Activated CD8-positive, alpha-beta memory T cell treated with anti-CD3 and anti-CD28 coated beads for 36 hours (primary cell): ENCODE measurements at regions not wholly inside any gene's neighbourhood (a gene's known extent, or its start where the extent isn't known, plus 50 kb on each side); places are given as distances from the start of the nearest gene placed in this dataset.

ENCODE experiments used
- CTCF ChIA-PET: fragments of 350-600 bp; sonication (Branson Sonifier 250); formaldehyde crosslinking; loops from one replicate; lab custom pipeline; 2021; ENCODE audit warnings: antibody characterized with exemption; lab: Charles Lee
- POLR2A ChIA-PET: fragments of 350-600 bp; sonication (Branson Sonifier 250); formaldehyde crosslinking; loops from one replicate; lab custom pipeline; 2021; ENCODE audit warnings: antibody characterized with exemption; lab: Charles Lee

DNA sequence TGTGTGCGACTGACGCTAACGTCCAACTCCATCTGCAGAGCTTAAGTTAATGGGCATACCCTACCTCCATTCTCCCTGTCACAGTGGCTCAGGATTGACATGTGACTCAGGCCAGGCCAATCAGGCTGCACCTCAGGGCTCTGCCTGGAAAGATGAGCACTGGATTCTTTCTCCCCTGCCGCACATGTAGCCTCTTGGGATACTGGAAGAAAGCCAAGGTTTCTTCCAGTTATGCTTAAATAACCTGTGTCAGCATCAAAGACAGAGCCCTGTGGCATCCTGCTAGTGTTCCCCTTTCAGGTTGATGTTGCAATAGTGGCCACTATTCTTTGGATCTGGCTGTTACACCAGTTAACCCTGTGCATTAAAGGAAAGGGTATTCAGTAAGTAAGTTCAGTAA lies 55.0 kb upstream of the SYT6 start:
- CTCF ChIA-PET, result no interaction called here

DNA sequence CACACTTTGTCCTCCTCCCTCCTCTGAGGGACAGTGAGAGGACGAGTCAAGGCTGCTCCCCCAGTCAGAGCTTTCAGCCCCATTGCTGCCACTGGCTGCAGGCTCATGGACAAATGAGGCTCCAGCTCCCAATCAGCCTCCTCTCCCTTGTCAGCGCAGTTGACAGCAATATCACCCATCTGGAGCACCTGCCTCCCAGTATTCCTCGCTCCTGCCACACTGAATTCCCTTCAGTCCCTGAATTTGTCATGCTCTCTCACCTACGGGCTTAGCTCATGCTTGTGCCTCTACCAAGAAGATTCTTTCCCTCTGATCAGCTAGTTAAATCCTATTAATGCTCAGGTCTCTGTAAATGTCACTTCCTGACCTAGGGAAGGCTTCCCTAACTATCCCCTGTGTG lies 54.4 kb upstream of the SYT6 start:
- ChIA-PET CTCF (no interaction called here), POLR2A (no interaction called here)

More for the DNA sequence above, 55.0 kb upstream of the SYT6 start:
- POLR2A ChIA-PET, result no interaction called here

DNA sequence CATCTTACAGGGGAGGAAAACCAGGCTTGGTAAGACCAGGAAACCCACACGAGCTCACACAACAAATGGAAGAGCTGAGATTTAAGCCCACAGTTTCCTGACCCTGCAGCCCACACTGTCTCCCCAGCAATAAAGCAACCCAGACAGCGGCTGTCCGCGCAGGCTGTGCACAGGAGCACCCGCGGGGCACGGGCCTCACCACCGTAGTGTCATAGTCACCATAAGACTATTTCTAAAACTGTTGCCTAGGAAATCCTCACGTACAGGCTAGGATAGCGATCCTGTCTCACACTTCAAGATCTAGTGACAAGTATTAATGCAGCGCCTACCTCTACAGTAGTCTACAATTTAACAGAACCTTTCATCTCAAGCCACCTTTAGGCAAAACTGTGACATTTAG lies 54.0 kb upstream of the SYT6 start:
- ChIA-PET POLR2A (no interaction called here), CTCF (no interaction called here)

DNA sequence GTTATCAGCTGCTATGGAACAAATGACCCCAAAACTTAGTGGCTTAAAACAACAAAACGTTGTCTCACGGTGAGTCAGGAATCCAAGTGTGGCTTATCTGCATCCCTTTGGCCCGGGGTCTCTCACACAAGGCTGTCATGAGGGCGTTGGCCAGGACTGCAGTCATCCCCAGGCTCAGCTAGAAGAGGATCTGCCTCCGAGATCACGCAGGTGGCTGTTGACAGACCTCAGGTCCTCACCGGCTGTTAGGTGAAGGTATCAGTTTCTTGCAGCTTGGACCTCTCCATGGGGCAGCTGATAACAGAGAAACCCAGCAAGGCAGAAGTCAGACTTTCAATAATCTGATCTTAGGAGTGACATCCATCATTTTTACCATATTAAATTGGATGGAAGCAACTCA lies 52.7 kb upstream of the SYT6 start:
- CTCF ChIA-PET, result no interaction called here

DNA sequence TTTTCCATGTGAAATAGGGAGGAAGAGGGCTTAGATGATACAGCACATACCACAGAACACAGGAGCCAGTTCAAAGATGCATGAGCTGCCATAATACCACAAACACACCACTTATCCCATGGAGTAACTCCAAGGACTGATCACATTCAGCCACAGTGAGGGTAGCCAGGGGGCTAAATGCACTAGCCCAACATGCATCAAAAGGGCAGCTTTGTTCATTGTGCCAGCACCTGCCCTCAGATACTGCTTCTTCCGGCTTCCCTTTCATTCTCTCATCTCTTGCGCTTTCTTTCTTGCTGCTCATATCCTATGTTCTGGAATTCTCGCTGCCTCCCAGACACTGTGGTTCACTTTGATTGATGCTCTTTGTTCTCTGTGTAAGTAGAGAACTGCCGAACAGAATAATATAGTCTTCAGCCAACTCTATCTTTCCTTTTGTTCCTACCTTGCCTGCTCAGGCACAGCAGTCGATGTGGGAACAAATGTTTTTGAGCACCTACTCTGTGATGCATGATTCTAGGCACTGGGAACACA lies 50.0 kb upstream of the SYT6 start:
- POLR2A ChIA-PET, result no interaction called here
- CTCF ChIA-PET, result no interaction called here

More for the DNA sequence above, 52.7 kb upstream of the SYT6 start:
- POLR2A ChIA-PET, result no interaction called here
